22Rv1 (cell line): ENCODE measurements at regions not wholly inside any gene's neighbourhood (a gene's known extent, or its start where the extent isn't known, plus 50 kb on each side); places are given as distances from the start of the nearest gene placed in this dataset.
"Not testable (repeated sequence)": the region's sequence is repeated elsewhere in the genome, so short reads cannot be mapped to it uniquely, and the experiment has no call there.

ENCODE experiments used
- H3K27ac ChIP-seq: fragments of 450-650 bp; 2 replicates; pipeline ENCODE4 v1.5.1; 2017
- ZFX ChIP-seq: fragments of 450-650 bp; IDR thresholded peaks from 2 replicates; pipeline ENCODE4 v1.6.1; 2017; ENCODE audit warnings: antibody characterized with exemption, borderline replicate concordance
- TF ChIP-seq, protein P1 (sequence below): fragments of 450-650 bp; IDR thresholded peaks from 2 replicates; pipeline ENCODE4 v1.5.1; 2017; ENCODE audit warnings: mild to moderate bottlenecking

- no peak for TF ChIP-seq ZFX
- TF ChIP-seq, protein P1, sequence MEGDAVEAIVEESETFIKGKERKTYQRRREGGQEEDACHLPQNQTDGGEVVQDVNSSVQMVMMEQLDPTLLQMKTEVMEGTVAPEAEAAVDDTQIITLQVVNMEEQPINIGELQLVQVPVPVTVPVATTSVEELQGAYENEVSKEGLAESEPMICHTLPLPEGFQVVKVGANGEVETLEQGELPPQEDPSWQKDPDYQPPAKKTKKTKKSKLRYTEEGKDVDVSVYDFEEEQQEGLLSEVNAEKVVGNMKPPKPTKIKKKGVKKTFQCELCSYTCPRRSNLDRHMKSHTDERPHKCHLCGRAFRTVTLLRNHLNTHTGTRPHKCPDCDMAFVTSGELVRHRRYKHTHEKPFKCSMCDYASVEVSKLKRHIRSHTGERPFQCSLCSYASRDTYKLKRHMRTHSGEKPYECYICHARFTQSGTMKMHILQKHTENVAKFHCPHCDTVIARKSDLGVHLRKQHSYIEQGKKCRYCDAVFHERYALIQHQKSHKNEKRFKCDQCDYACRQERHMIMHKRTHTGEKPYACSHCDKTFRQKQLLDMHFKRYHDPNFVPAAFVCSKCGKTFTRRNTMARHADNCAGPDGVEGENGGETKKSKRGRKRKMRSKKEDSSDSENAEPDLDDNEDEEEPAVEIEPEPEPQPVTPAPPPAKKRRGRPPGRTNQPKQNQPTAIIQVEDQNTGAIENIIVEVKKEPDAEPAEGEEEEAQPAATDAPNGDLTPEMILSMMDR, result no peak
- no peak overlapping the region for H3K27ac ChIP-seq
Measured at GRCh38 chr3:13187593-13187992, 114.4 kb upstream of the IQSEC1 start.

GRCh38 chr3:13186435-13186815, 113.2 kb upstream of the IQSEC1 start:
- H3K27ac ChIP-seq, result no peak overlapping the region
- TF ChIP-seq, protein P1, result no peak
- TF ChIP-seq ZFX, result no peak

DNA sequence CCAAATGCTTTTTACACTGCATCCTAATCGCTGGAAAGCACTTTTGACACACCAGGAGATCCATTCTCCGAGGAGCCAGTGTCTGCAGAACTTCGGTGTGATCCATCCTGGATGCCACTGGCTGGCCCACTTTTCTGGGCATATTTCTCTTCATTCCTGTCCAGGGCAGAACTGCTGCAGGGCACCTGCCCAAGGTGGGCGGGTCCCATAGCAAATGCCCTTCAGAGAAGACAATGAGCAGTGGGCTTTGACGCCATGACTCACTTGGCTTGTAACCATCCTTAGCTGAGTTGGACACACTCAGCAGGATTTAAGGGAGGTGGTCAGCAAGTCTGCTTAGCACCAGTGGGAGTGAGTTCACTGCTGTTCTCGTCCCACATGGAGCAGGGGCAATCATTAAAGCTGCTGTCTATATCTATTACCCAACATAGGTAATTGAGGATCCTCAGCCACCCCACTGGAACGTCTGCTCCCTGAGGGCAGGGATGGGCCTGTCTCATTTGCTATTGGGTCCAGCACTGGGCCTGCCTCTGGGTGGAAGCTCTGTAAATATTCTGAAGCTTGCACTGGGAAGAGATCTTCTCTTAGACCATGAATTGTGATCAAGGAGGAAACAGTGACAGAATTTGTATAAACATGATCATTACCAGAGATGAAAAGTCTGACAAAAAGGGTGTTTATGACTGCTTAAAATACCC, 112.7 kb upstream of the IQSEC1 start:
- H3K27ac ChIP-seq, result no peak overlapping the region
- TF ChIP-seq ZFX, result no peak
- TF ChIP-seq, protein P1, result no peak

- H3K27ac ChIP-seq, result not testable (repeated sequence)
Measured at GRCh38 chr3:13179582-13180210, 106.5 kb upstream of the IQSEC1 start.

GRCh38 chr3:13179181-13179580, 106.0 kb upstream of the IQSEC1 start:
- no peak overlapping the region for H3K27ac ChIP-seq
- no peak for TF ChIP-seq ZFX
- TF ChIP-seq, protein P1, result no peak

- TF ChIP-seq ZFX, result no peak
- TF ChIP-seq, protein P1, result no peak
- no peak overlapping the region for H3K27ac ChIP-seq
Measured at GRCh38 chr3:13178107-13178506, 104.9 kb upstream of the IQSEC1 start.

DNA sequence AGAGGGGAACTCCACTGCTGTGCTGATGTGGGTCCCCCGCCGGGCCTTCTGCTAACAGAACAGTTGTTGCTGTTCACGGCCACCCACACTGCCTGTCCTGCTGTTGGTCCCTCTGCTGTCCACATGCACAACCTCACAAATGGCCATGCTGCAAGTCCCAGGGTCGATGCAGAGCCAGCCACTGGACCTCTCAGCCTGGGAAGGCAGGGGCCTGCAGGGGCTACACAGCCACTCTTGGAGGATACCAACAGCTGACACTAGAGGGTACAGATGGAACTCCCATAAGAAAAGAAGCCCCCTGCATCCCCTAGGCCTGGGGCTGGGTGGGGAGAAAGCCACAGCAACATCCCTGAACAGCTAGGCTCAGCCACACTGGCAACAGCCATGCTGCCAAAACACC, 104.4 kb upstream of the IQSEC1 start:
- H3K27ac ChIP-seq, result no peak overlapping the region
- no peak for TF ChIP-seq ZFX
- TF ChIP-seq, protein P1, result no peak

DNA sequence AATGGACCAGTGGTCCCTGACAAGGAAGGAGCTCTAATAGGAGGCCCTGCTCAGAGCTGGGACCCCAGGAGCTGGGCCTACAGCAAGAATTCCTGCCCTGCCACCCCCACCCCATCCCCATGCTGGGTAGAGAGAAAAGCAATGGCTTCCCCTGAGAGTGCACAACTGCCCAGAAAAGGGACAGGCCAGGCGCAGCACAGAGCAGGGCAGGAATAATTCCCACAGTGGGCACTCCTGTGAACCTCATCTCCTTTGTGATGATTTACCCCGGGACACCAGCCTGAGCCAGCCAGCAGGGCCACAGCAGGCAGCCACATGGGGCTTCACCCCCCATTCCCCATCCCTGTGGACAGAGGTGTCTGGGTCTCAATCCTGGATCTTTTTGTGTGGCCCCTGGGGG, 104.0 kb upstream of the IQSEC1 start:
- TF ChIP-seq ZFX, result no peak
- TF ChIP-seq, protein P1, result no peak

More for the DNA sequence above, 104.0 kb upstream of the IQSEC1 start:
- H3K27ac ChIP-seq, result no peak overlapping the region
